Heart right ventricle (tissue), 16 donors: ENCODE measurements at regions not wholly inside any gene's neighbourhood (a gene's known extent, or its start where the extent isn't known, plus 50 kb on each side); places are given as distances from the start of the nearest gene placed in this dataset.

ENCODE experiments used
- ATAC-seq, 8 donors: fragments of 200-7000 bp; cut with Tn5 transposase; one replicate each; pipeline ENCODE4 v1.9.1; 2020; ENCODE audit warnings: mild to moderate bottlenecking in 8 of 8, moderate library complexity in 8 of 8, moderate number of reproducible peaks in 1 of 8
- DNase-seq, 2 donors: peaks; one replicate each; pipeline ENCODE4 v3.0.0-alpha.2; 2020
- H3K27ac ChIP-seq, 10 donors: fragments of 200-600 bp; sonication (generic) in 2 of 10; one replicate each; pipeline versions ENCODE4 v1.5.0 to v1.8.0; 2020 to 2022; ENCODE audit warnings: mild to moderate bottlenecking in 3 of 10
- H3K27me3 ChIP-seq, 7 donors: fragments of 200-600 bp; one replicate each; pipeline ENCODE4 v1.8.0; 2021 to 2022; ENCODE audit warnings: mild to moderate bottlenecking in 2 of 7
- H3K36me3 ChIP-seq, 9 donors: fragments of 200-600 bp; sonication (generic) in 1 of 9; one replicate each; pipeline versions ENCODE4 v1.5.0 to v1.8.0; 2020 to 2022; ENCODE audit warnings: mild to moderate bottlenecking in 2 of 9
- H3K4me1 ChIP-seq, 9 donors: fragments of 200-600 bp; sonication (generic) in 1 of 9; one replicate each; pipeline versions ENCODE4 v1.5.0 to v1.8.0; 2020 to 2022; ENCODE audit warnings: mild to moderate bottlenecking in 4 of 9
- H3K4me3 ChIP-seq, 10 donors: fragments of 200-600 bp; sonication (generic) in 2 of 10; one replicate each; pipeline versions ENCODE4 v1.5.0 to v1.8.0; 2020 to 2022; ENCODE audit warnings: mild to moderate bottlenecking in 7 of 10, moderate library complexity in 2 of 10
- H3K9me3 ChIP-seq, 11 donors: fragments of 200-600 bp in 10 of 11; sonication (generic) in 2 of 11; one replicate each; pipeline versions ENCODE4 v1.5.0 to v1.8.0; 2013 to 2022; ENCODE audit warnings: mild to moderate bottlenecking in 2 of 11, control low read depth in 1 of 11, moderate library complexity in 1 of 11
- CTCF ChIP-seq, 9 donors: fragments of 200-600 bp; sonication (generic) in 2 of 9; IDR thresholded peaks; one replicate each; pipeline versions ENCODE4 v1.5.0 to v1.8.0; 2021 to 2022; ENCODE audit warnings: antibody characterized with exemption in 9 of 9, mild to moderate bottlenecking in 5 of 9, moderate library complexity in 1 of 9
- WGBS, 2 donors: extraction: QIAGEN DNeasy Blood & Tissue Kit; methylation state at CpG; one replicate each; pipeline ENCODE4 v1.1.7; 2013; ENCODE audit warnings: inconsistent platforms in 1 of 2; 5-methylcytosine and 5-hydroxymethylcytosine counted together
- intact Hi-C, 10 donors: fragments of 100-400 bp; cut with DNase I; formaldehyde crosslinking; loops; one replicate each; pipeline versions ENCODE4 v1.11.1 to v1.14.2; 2022
- donor health status: Arrhythmogenic right ventricular cardiomyopathy.
- donor health status: ischemic (EF 13 %, LVEDD 7.1; RV severe dilation, severe dysfunction).
- donor health status: healthy with polysubstance abuse.
- donor health status: DM: no; HTN: yes; CAD: no.
- donor health status: DM: no; HTN: no; CAD: no.
- donor health status: ischemic (EF 25% LVEDD 6.9; RV normal size, moderate dysfunction).
- donor health status: ischemic (EF 25% LVEDD 5.7; RV mildly dilated, moderate dysfunction).
- donor health status: healthy.
- donor health status: DM: yes; HTN: yes; CAD: no.
- donor health status: Ischemic cardiomyopathy.
- donor health status: ischemic (EF 35%, LVEDD 5.7; RV mildly dilated, moderate dysfunction).
- donor health status: nonischemic (EF 11% LVEDD 7.7; RV severe dilation, severe dysfunction).
- donor health status: DM: yes; HTN: yes; CAD: no.
- donor health status: PGD.
- donor health status: ischemic (EF 29% LVEDD 5.4; RV normal size, mild dysfunction).
- donor health status: nonischemic (EF 23%, LVEDD 6.1; RV moderate dilation, normal function).

GRCh38 chr13:100753376-100753775 is 78.8 kb upstream of the TMTC4 start:
- no peaks in the 10 kb centered on the region for H3K4me1 ChIP-seq
- peaks cover 0 to 5% (median 0%) of the 10 kb centered on the region in 7 donors for H3K27me3 ChIP-seq
- H3K9me3 ChIP-seq: peaks cover 0 to 3% (median 0%) of the 10 kb centered on the region in 11 donors
- ATAC-seq: no peak
- no peak overlapping the region for H3K27ac ChIP-seq
- H3K36me3 ChIP-seq: no peaks in the 10 kb centered on the region
- no peak for DNase-seq
- TF ChIP-seq CTCF (IDR thresholded peaks at IDR 0.05): no peak
- H3K4me3 ChIP-seq: no peak overlapping the region
- intact Hi-C loops: no loop called here
- 69 to 78% methylated on average over 4 of the region's 4 CpGs for WGBS, 2 donors

GRCh38 chr13:100751826-100752225 is 77.2 kb upstream of the TMTC4 start:
- TF ChIP-seq CTCF (IDR thresholded peaks at IDR 0.05): no peak
- Histone ChIP-seq H3K4me1 (no peaks in the 10 kb centered on the region), H3K9me3 (peaks cover 0 to 3% (median 0%) of the 10 kb centered on the region in 11 donors), H3K27ac (no peak overlapping the region), H3K4me3 (no peak overlapping the region), H3K27me3 (peaks cover 0 to 9% (median 0%) of the 10 kb centered on the region in 7 donors), H3K36me3 (no peaks in the 10 kb centered on the region)
- intact Hi-C loops: no loop called here
- no peak for DNase-seq
- WGBS, 2 donors: 74 to 76% methylated on average over 13 of the region's 13 CpGs
- no peak for ATAC-seq

GRCh38 chr13:100746953-100747683 is 72.5 kb upstream of the TMTC4 start:
- H3K9me3 ChIP-seq: no peaks in the 10 kb centered on the region
- H3K27ac ChIP-seq: no peak overlapping the region
- no peak overlapping the region for H3K4me3 ChIP-seq
- intact Hi-C loops: no loop called here
- WGBS, 2 donors: 79 to 86% methylated on average over 6 of the region's 6 CpGs
- no peak for TF ChIP-seq CTCF (IDR thresholded peaks at IDR 0.05)
- no peak for ATAC-seq
- peaks cover 0 to 9% (median 0%) of the 10 kb centered on the region in 7 donors for H3K27me3 ChIP-seq
- no peaks in the 10 kb centered on the region for H3K4me1 ChIP-seq
- no peaks in the 10 kb centered on the region for H3K36me3 ChIP-seq
- no peak for DNase-seq

- ATAC-seq (no peak), DNase-seq (no peak)
- H3K9me3 ChIP-seq: peaks cover 0 to 8% (median 0%) of the 10 kb centered on the region in 11 donors
- WGBS, 2 donors: 88 to 91% methylated on average over 8 of the region's 8 CpGs
- H3K27ac ChIP-seq: no peak overlapping the region
- intact Hi-C loops: no loop called here
- no peaks in the 10 kb centered on the region for H3K36me3 ChIP-seq
- no peaks in the 10 kb centered on the region for H3K4me1 ChIP-seq
- TF ChIP-seq CTCF (IDR thresholded peaks at IDR 0.05): no peak
- H3K4me3 ChIP-seq: no peak overlapping the region
- H3K27me3 ChIP-seq: peaks cover 0 to 5% (median 0%) of the 10 kb centered on the region in 7 donors
Measured at GRCh38 chr13:100738176-100738855, 63.7 kb upstream of the TMTC4 start.
